Neural progenitor cell (in vitro differentiated cells): ENCODE measurements at regions not wholly inside any gene's neighbourhood (a gene's known extent, or its start where the extent isn't known, plus 50 kb on each side); places are given as distances from the start of the nearest gene placed in this dataset.

Source experiments
- DNase-seq: peaks from one replicate; pipeline ENCODE4 v3.0.0-alpha.2; 2016; ENCODE audit warnings: low spot score
- H2AFZ ChIP-seq: fragments of 200-600 bp; sonication (generic); replicated peaks from 2 replicates; pipeline ENCODE4 v1.6.1; 2016; ENCODE audit warnings: antibody characterized with exemption
- H3F3A ChIP-seq: fragments of 200-600 bp; sonication (generic); 2 replicates; pipeline ENCODE4 v1.6.1; 2016; ENCODE audit warnings: antibody characterized with exemption, low read depth
- H3K27ac ChIP-seq: fragments of 200-600 bp; sonication (generic); 2 replicates; pipeline ENCODE4 v1.5.1; 2016; ENCODE audit warnings: mild to moderate bottlenecking
- H3K27me3 ChIP-seq: fragments of 200-600 bp; sonication (generic); 2 replicates; pipeline ENCODE4 v1.6.1; 2016; ENCODE audit warnings: mild to moderate bottlenecking, moderate library complexity
- H3K36me3 ChIP-seq: fragments of 200-600 bp; sonication (generic); 2 replicates; pipeline ENCODE4 v1.5.1; 2016
- H3K4me1 ChIP-seq: fragments of 200-600 bp; sonication (generic); 2 replicates; pipeline ENCODE4 v1.6.1; 2016; ENCODE audit warnings: mixed run types
- H3K4me2 ChIP-seq: fragments of 200-600 bp; sonication (generic); 2 replicates; pipeline ENCODE4 v1.6.1; 2016
- H3K4me3 ChIP-seq: fragments of 200-600 bp; sonication (generic); 2 replicates; pipeline ENCODE4 v1.5.1; 2016
- H3K79me2 ChIP-seq: fragments of 200-600 bp; sonication (generic); 2 replicates; pipeline ENCODE4 v1.6.1; 2016; ENCODE audit warnings: low read depth
- H3K9ac ChIP-seq: fragments of 200-600 bp; sonication (generic); 2 replicates; pipeline ENCODE4 v1.6.1; 2016
- H3K9me3 ChIP-seq: fragments of 200-600 bp; sonication (generic); 2 replicates; pipeline ENCODE4 v1.5.1; 2016; ENCODE audit warnings: low read depth
- H4K20me1 ChIP-seq: fragments of 200-600 bp; sonication (generic); 2 replicates; pipeline ENCODE4 v1.6.1; 2016; ENCODE audit warnings: low read depth
- H3K27ac Mint-ChIP-seq: 3 replicates; pipeline ENCODE4 v1.8.0; 2021; ENCODE audit warnings: mixed read lengths
- H3K27me3 Mint-ChIP-seq: 2 replicates; pipeline ENCODE4 v1.8.0; 2022; ENCODE audit warnings: low read depth, mild to moderate bottlenecking, inconsistent platforms, moderate library complexity, mixed read lengths; ENCODE audit not compliant: insufficient read depth
- H3K36me3 Mint-ChIP-seq: 3 replicates; pipeline ENCODE4 v1.8.0; 2021; ENCODE audit warnings: mixed read lengths
- H3K4me1 Mint-ChIP-seq: 3 replicates; pipeline ENCODE4 v1.8.0; 2021; ENCODE audit warnings: mixed read lengths
- H3K4me3 Mint-ChIP-seq: 3 replicates; pipeline ENCODE4 v1.8.0; 2021; ENCODE audit warnings: mild to moderate bottlenecking, moderate library complexity, mixed read lengths
- H3K9me3 Mint-ChIP-seq: 3 replicates; pipeline ENCODE4 v1.8.0; 2020; ENCODE audit warnings: mixed read lengths
- CTCF ChIP-seq: fragments of 200-600 bp; sonication (generic); IDR thresholded peaks from 2 replicates; pipeline ENCODE4 v1.5.1; 2017; ENCODE audit warnings: antibody characterized with exemption, mild to moderate bottlenecking
- EZH2 ChIP-seq: fragments of 200-600 bp; sonication (generic); IDR thresholded peaks from 2 replicates; pipeline ENCODE4 v1.6.1; 2017; ENCODE audit warnings: antibody characterized with exemption, mild to moderate bottlenecking, moderate library complexity
- EZH2phosphoT487 ChIP-seq: fragments of 200-600 bp; sonication (generic); IDR thresholded peaks from 2 replicates; pipeline ENCODE4 v1.6.1; 2017; ENCODE audit warnings: antibody characterized with exemption

DNA sequence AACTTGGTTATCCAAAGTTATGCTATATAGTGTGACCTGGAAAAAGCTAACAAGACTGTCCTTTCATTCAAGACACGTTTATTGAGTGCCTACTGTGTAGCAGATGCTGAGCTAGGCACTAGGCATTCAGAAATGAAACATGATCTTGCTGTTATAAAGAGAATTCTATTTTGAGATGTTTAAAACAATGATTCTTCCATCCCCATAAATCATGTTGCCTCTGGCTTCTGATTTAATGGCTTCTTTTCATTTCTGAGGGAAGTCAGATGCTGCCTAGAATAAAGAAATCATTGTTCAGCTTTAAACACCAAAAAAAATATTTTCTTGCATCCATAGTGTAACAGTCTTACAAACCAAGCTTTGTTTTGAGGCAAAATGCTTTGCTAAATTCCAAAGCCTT, 620.9 kb upstream of the UBE2E2 start:
- no peaks in the 10 kb centered on the region for H3K4me1 ChIP-seq
- no peak for TF ChIP-seq CTCF
- TF ChIP-seq EZH2phosphoT487 = no peak
- no peak for TF ChIP-seq EZH2
- H2AFZ ChIP-seq = no peak overlapping the region
- no peak for DNase-seq
- no peaks in the 10 kb centered on the region for H3K79me2 ChIP-seq
- H3F3A ChIP-seq = no peaks in the 10 kb centered on the region
- no peaks in the 10 kb centered on the region for H3K36me3 ChIP-seq
- H3K27ac ChIP-seq = no peak overlapping the region
- H3K27ac Mint-ChIP-seq = no peak overlapping the region
- no peak overlapping the region for H3K4me3 ChIP-seq
- no peaks in the 10 kb centered on the region for H3K27me3 Mint-ChIP-seq
- no peaks in the 10 kb centered on the region for H3K27me3 ChIP-seq
- H3K9me3 Mint-ChIP-seq = no peaks in the 10 kb centered on the region
- no peaks in the 10 kb centered on the region for H3K9me3 ChIP-seq
- no peak overlapping the region for H3K4me3 Mint-ChIP-seq
- no peaks in the 10 kb centered on the region for H3K4me1 Mint-ChIP-seq
- no peak overlapping the region for H3K9ac ChIP-seq
- no peak overlapping the region for H3K4me2 ChIP-seq
- H4K20me1 ChIP-seq = no peaks in the 10 kb centered on the region
- H3K36me3 Mint-ChIP-seq = no peaks in the 10 kb centered on the region

DNA sequence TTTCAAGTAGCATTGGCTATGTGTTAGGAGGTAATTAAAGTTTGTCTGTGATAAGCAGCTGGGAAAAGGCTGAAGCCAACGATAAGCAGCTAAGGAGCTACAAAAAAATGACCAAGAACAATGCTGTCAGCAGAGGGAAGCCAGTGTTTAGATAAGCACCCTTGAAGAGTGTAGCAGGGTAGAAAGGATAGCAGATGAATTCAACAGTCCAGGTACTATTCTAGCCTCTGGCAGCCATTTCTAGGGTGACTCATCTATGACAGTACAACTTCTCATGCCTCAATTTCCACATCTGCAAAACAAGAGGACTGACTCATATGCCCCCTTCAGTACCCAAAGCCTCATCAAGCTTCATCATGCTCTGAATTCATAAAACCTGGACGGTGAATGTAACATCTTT, 617.6 kb upstream of the UBE2E2 start:
- no peak overlapping the region for H3K4me3 Mint-ChIP-seq
- Histone ChIP-seq H3F3A (no peaks in the 10 kb centered on the region), H3K9me3 (no peaks in the 10 kb centered on the region), H3K27me3 (no peaks in the 10 kb centered on the region), H3K27ac (no peak overlapping the region), H3K4me1 (no peaks in the 10 kb centered on the region), H2AFZ (no peak overlapping the region), H4K20me1 (no peaks in the 10 kb centered on the region), H3K9ac (no peak overlapping the region), H3K36me3 (no peaks in the 10 kb centered on the region), H3K4me2 (no peak overlapping the region), H3K79me2 (no peaks in the 10 kb centered on the region), H3K4me3 (no peak overlapping the region)
- no peak overlapping the region for H3K27ac Mint-ChIP-seq
- H3K9me3 Mint-ChIP-seq = no peaks in the 10 kb centered on the region
- no peaks in the 10 kb centered on the region for H3K36me3 Mint-ChIP-seq
- DNase-seq = no peak
- H3K27me3 Mint-ChIP-seq = peaks cover 2% of the 10 kb centered on the region
- no peak for TF ChIP-seq EZH2phosphoT487
- H3K4me1 Mint-ChIP-seq = no peaks in the 10 kb centered on the region

GRCh38 chr3:22585911-22586310, 617.2 kb upstream of the UBE2E2 start:
- H3K27me3 Mint-ChIP-seq = peaks cover 2% of the 10 kb centered on the region

DNA sequence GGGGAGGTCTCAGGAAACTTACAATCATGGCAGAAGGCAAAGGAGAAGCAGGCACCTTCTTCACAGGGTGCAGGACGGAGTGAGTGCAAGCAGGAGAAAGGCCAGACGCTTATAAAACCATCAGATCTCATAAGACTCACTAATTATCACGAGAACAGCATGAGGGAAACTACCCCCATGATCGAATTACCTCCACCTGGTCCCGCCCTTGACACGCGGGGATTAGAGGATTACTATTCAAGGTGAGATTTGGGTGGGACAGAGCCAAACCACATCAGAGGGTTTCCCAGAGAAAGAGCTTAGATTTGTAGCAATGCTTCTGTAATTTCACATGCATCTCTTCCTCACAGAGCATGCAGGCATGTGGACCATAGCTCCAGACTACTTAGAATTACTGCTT, 615.7 kb upstream of the UBE2E2 start:
- H3K4me3 ChIP-seq = no peak overlapping the region
- H3K9me3 ChIP-seq = no peaks in the 10 kb centered on the region
- H3K36me3 Mint-ChIP-seq = no peaks in the 10 kb centered on the region
- H4K20me1 ChIP-seq = no peaks in the 10 kb centered on the region
- H3K9me3 Mint-ChIP-seq = no peaks in the 10 kb centered on the region
- H3K27me3 ChIP-seq = no peaks in the 10 kb centered on the region
- H3K27me3 Mint-ChIP-seq = peaks cover 2% of the 10 kb centered on the region
- TF ChIP-seq EZH2phosphoT487 (no peak), EZH2 (no peak), CTCF (no peak)
- DNase-seq = no peak
- H3K4me1 ChIP-seq = no peaks in the 10 kb centered on the region
- no peak overlapping the region for H2AFZ ChIP-seq
- H3K79me2 ChIP-seq = no peaks in the 10 kb centered on the region
- no peak overlapping the region for H3K4me2 ChIP-seq
- H3K27ac ChIP-seq = no peak overlapping the region
- H3K36me3 ChIP-seq = no peaks in the 10 kb centered on the region
- H3K27ac Mint-ChIP-seq = no peak overlapping the region
- no peaks in the 10 kb centered on the region for H3K4me1 Mint-ChIP-seq
- H3F3A ChIP-seq = no peaks in the 10 kb centered on the region
- H3K4me3 Mint-ChIP-seq = no peak overlapping the region
- H3K9ac ChIP-seq = no peak overlapping the region

More at GRCh38 chr3:22585911-22586310, 617.2 kb upstream of the UBE2E2 start:
- no peaks in the 10 kb centered on the region for H3K27me3 ChIP-seq
- no peaks in the 10 kb centered on the region for H3K79me2 ChIP-seq
- no peak for DNase-seq
- H3K27ac ChIP-seq = no peak overlapping the region
- Mint-ChIP-seq H3K9me3 (no peaks in the 10 kb centered on the region), H3K4me1 (no peaks in the 10 kb centered on the region), H3K27ac (no peak overlapping the region), H3K4me3 (no peak overlapping the region), H3K36me3 (no peaks in the 10 kb centered on the region)
- H3K9ac ChIP-seq = no peak overlapping the region
- H2AFZ ChIP-seq = no peak overlapping the region
- TF ChIP-seq EZH2phosphoT487 = no peak
- TF ChIP-seq EZH2 = no peak
- TF ChIP-seq CTCF = no peak
- no peak overlapping the region for H3K4me3 ChIP-seq
- H3F3A ChIP-seq = no peaks in the 10 kb centered on the region
- H3K4me1 ChIP-seq = no peaks in the 10 kb centered on the region
- no peaks in the 10 kb centered on the region for H3K36me3 ChIP-seq
- no peak overlapping the region for H3K4me2 ChIP-seq
- no peaks in the 10 kb centered on the region for H4K20me1 ChIP-seq
- H3K9me3 ChIP-seq = no peaks in the 10 kb centered on the region
